Transverse colon (tissue), 4 donors: ENCODE measurements at regions not wholly inside any gene's neighbourhood (a gene's known extent, or its start where the extent isn't known, plus 50 kb on each side); places are given as distances from the start of the nearest gene placed in this dataset.

ENCODE experiments used
- DNase-seq: peaks from one replicate; pipeline ENCODE4 v3.0.0-alpha.2; 2019
- H3K27ac ChIP-seq, 4 donors: fragments of 200-600 bp; sonication (generic); 2 replicates each; pipeline ENCODE4 v1.5.1; 2016 to 2018; ENCODE audit warnings: inconsistent platforms in 4 of 4
- H3K27me3 ChIP-seq: fragments of 200-600 bp; sonication (generic); 2 replicates; pipeline ENCODE4 v1.5.1; 2017; ENCODE audit warnings: inconsistent platforms
- H3K36me3 ChIP-seq, 4 donors: fragments of 200-600 bp; sonication (generic); 2 replicates each; pipeline ENCODE4 v1.5.1; 2017 to 2019; ENCODE audit warnings: inconsistent platforms in 4 of 4
- H3K4me1 ChIP-seq, 4 donors: fragments of 200-600 bp; sonication (generic); 2 replicates each; pipeline ENCODE4 v1.5.1; 2017 to 2020; ENCODE audit warnings: inconsistent platforms in 4 of 4
- H3K4me3 ChIP-seq, 4 donors: fragments of 200-600 bp; sonication (generic); 1 replicate in 1 of 4; 2 replicates in 3 of 4; pipeline versions ENCODE4 v1.5.1 to v1.6.1; 2017 to 2019; ENCODE audit warnings: inconsistent platforms in 4 of 4
- H3K9me3 ChIP-seq, 2 donors: fragments of 200-600 bp; sonication (generic); 2 replicates each; pipeline ENCODE4 v1.5.1; 2017 to 2019; ENCODE audit warnings: inconsistent platforms in 2 of 2
- EP300 ChIP-seq: sonication (generic); formaldehyde crosslinking; IDR thresholded peaks from one replicate; pipeline ENCODE4 v1.6.1; 2017; ENCODE audit warnings: antibody characterized with exemption, low read depth
- POLR2A ChIP-seq: fragments of 450-650 bp; IDR thresholded peaks from one replicate; pipeline ENCODE4 v1.6.1; 2016; ENCODE audit warnings: antibody characterized with exemption, mild to moderate bottlenecking, moderate library complexity
- POLR2AphosphoS5 ChIP-seq, 3 donors: sonication (generic); formaldehyde crosslinking; IDR thresholded peaks; one replicate each; pipeline ENCODE4 v1.6.1; 2016; ENCODE audit warnings: antibody characterized with exemption in 3 of 3
- WGBS, 2 donors: methylation state at CpG; one replicate each; pipeline ENCODE4 v1.1.5; 2018; ENCODE audit warnings: low coverage in 1 of 2; 5-methylcytosine and 5-hydroxymethylcytosine counted together
- in situ Hi-C, 4 donors: fragments of 200-750 bp; cut with MboI; loops; one replicate each; pipeline versions ENCODE4 v1.15.0 to v1.15.1; 2017; ENCODE audit warnings: low sequenced_read_pairs in 3 of 4, low pct_ligation_motif_present in 1 of 4, low pct_unique_long_range_greater_than_20kb in 1 of 4
- intact Hi-C: fragments of 100-400 bp; cut with DNase I; formaldehyde crosslinking; loops from one replicate; pipeline ENCODE4 v1.15.1; 2023; ENCODE audit warnings: low total_unique reads
- TF ChIP-seq, protein P1 (sequence below), 5 experiments: fragments of 200-600 bp in 3 of 5; fragments of 450-650 bp in 2 of 5; sonication (generic) in 3 of 5; IDR thresholded peaks; 1 replicate in 2 of 5; 2 replicates in 3 of 5; pipeline ENCODE4 v1.5.1; 2016 to 2017; ENCODE audit warnings: antibody characterized with exemption in 5 of 5, inconsistent platforms in 3 of 5, mild to moderate bottlenecking in 2 of 5, moderate library complexity in 1 of 5

DNA sequence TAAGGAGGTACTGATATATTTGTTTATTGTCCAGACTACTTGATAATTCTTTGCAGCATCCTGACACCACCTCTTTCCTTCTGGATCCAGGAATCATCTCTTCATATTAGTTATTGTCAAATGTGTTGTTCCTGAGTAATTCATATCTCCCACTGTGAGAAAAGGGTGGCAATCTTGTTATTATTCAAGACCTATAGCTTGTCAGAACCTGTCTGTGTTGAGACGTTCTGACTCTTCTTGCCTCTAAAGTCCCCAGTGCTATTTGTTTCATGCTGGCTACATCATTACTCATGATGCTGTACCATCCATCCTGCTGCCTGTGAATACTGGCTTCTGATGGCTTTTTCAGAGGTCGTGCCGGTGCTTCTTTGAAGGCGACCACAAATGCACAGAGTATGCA is 68.7 kb upstream of the TAF11L2 start:
- intact Hi-C loops = no loop called here
- 40 to 56% methylated on average over 1 to 4 of the region's 4 CpGs for WGBS, 2 donors
- no peak for TF ChIP-seq EP300
- no peak for TF ChIP-seq POLR2AphosphoS5 (IDR thresholded peaks at IDR 0.05)
- TF ChIP-seq, protein P1, sequence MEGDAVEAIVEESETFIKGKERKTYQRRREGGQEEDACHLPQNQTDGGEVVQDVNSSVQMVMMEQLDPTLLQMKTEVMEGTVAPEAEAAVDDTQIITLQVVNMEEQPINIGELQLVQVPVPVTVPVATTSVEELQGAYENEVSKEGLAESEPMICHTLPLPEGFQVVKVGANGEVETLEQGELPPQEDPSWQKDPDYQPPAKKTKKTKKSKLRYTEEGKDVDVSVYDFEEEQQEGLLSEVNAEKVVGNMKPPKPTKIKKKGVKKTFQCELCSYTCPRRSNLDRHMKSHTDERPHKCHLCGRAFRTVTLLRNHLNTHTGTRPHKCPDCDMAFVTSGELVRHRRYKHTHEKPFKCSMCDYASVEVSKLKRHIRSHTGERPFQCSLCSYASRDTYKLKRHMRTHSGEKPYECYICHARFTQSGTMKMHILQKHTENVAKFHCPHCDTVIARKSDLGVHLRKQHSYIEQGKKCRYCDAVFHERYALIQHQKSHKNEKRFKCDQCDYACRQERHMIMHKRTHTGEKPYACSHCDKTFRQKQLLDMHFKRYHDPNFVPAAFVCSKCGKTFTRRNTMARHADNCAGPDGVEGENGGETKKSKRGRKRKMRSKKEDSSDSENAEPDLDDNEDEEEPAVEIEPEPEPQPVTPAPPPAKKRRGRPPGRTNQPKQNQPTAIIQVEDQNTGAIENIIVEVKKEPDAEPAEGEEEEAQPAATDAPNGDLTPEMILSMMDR (IDR thresholded peaks at IDR 0.05) = no peak
- TF ChIP-seq POLR2A = no peak
- Histone ChIP-seq H3K4me1 (no peaks in the 10 kb centered on the region), H3K4me3 (no peak overlapping the region), H3K36me3 (no peaks in the 10 kb centered on the region), H3K9me3 (no peaks in the 10 kb centered on the region), H3K27me3 (no peaks in the 10 kb centered on the region), H3K27ac (no peak overlapping the region)
- no peak for DNase-seq
- in situ Hi-C loops = no loop called here

DNA sequence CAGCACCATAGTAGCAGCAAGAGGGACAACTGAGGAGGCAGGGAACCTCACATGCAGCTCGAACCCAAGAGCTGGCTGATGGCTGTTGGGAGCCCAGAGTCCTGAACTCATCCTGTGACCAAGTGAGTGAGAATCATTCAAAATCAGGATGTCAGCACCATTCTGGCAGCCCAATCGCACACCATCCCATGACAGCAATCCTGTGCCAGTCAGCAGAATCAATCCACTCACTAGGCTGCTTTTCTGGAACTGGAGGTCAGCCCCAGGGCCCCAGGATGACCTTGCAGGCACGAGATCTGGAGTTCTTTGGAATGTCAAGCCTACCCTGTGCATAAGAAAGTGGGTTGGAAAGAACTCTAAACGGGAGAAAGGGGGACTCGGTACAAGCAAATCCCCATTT is 67.8 kb upstream of the TAF11L2 start:
- in situ Hi-C loops = no loop called here
- H3K4me1 ChIP-seq = no peaks in the 10 kb centered on the region
- no peak for DNase-seq
- no peaks in the 10 kb centered on the region for H3K9me3 ChIP-seq
- no peak overlapping the region for H3K27ac ChIP-seq
- H3K4me3 ChIP-seq = no peak overlapping the region
- intact Hi-C loops = no loop called here
- TF ChIP-seq EP300 = no peak
- TF ChIP-seq POLR2A = no peak
- TF ChIP-seq, protein P1 (IDR thresholded peaks at IDR 0.05) = no peak
- TF ChIP-seq POLR2AphosphoS5 (IDR thresholded peaks at IDR 0.05) = no peak
- WGBS, 2 donors = 84% methylated on average over 5 of the region's 5 CpGs; no CpG with 5 or more reads in 1 of the 2 donors
- H3K36me3 ChIP-seq = no peaks in the 10 kb centered on the region
- no peaks in the 10 kb centered on the region for H3K27me3 ChIP-seq

DNA sequence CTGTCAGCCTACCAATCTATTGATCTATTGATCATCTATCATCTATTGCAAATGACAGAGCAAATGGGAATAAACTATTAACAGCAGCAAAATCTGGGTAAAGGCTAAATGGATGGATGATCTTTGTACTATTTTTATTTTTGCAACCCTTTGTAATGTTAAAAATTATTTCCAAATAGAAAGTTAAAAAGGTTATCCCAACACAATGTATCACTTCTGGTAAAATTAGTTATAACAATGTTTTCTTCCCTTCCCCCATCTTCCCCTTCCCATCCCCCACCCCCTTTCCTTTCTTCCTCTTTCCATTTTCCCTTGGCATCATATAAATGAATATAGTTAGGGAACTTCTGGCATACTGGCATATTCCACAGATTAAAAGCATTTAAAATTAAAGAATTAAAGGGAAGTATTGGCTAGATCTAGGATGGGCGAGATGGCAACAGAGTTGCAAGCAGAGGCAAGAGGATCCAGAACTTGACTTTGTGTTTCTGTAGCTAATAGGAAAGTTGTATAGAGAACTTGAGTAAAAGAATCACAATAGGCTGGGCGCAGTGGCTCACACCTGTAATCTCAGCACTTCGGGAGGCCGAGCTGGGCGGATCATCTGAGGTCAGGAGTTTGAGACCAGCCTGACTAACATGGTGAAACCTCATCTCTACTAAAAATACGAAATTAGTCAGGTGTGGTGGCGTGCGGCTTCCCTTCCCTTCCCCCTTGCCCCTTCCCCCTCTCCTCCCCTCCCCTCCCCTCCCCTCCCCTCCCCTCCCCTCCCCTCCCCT is 66.6 kb upstream of the TAF11L2 start:
- intact Hi-C loops = no loop called here
- H3K36me3 ChIP-seq = no peaks in the 10 kb centered on the region
- TF ChIP-seq POLR2A (no peak), EP300 (no peak), POLR2AphosphoS5 (IDR thresholded peaks at IDR 0.05) (no peak)
- TF ChIP-seq, protein P1 (IDR thresholded peaks at IDR 0.05) = no peak
- H3K4me3 ChIP-seq = no peak overlapping the region
- in situ Hi-C loops = no loop called here
- no peak for DNase-seq
- no peaks in the 10 kb centered on the region for H3K9me3 ChIP-seq
- H3K27ac ChIP-seq = no peak overlapping the region
- H3K27me3 ChIP-seq = no peaks in the 10 kb centered on the region
- H3K4me1 ChIP-seq = peaks cover 0 to 9% (median 4%) of the 10 kb centered on the region in 4 donors
- 79 to 93% methylated on average over 4 to 8 of the region's 8 CpGs for WGBS, 2 donors

DNA sequence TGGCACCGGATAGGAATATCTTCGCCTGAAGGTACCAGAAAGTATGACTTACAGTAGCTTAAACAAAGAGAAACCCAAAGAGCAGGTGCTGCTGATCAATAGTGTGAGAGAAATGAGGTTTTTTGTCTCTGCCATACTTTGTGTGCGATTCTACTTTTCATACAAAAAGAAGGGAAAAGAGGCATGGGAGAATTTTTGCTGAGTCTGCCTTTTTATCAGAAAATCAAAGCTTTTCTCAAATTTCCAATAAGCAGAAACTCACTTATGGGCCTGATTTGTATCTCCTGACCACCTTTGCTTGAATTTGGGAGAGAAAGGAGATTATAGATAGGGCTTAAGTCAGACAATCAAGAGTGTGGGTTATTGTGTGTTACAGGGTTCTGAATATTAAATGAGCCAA is 65.5 kb upstream of the TAF11L2 start:
- H3K4me3 ChIP-seq = no peak overlapping the region
- no peak overlapping the region for H3K27ac ChIP-seq
- peaks cover 0 to 19% (median 10%) of the 10 kb centered on the region in 4 donors for H3K4me1 ChIP-seq
- TF ChIP-seq POLR2A (no peak), EP300 (no peak), POLR2AphosphoS5 (IDR thresholded peaks at IDR 0.05) (no peak)
- TF ChIP-seq, protein P1 (IDR thresholded peaks at IDR 0.05) = no peak
- no peak for DNase-seq
- no peaks in the 10 kb centered on the region for H3K36me3 ChIP-seq
- in situ Hi-C loops = no loop called here
- 86 to 92% methylated on average over 3 of the region's 3 CpGs for WGBS, 2 donors
- H3K27me3 ChIP-seq = no peaks in the 10 kb centered on the region
- H3K9me3 ChIP-seq = no peaks in the 10 kb centered on the region
- intact Hi-C loops = no loop called here
